NCI-H2227 (cell line): ENCODE measurements at regions not wholly inside any gene's neighbourhood (a gene's known extent, or its start where the extent isn't known, plus 50 kb on each side); places are given as distances from the start of the nearest gene placed in this dataset.

Experiments
- DNase-seq: peaks from one replicate; lab custom pipeline; 2025; ENCODE audit not compliant: unreplicated experiment; lab: John Stamatoyannopoulos, UW

GRCh38 chr15:77823736-77824135 is 191.0 kb upstream of the LINGO1 start:
- no peak for DNase-seq

GRCh38 chr15:77822631-77823230 is 190.0 kb upstream of the LINGO1 start:
- peak; percentile 16 for DNase-seq

GRCh38 chr15:77821959-77822256 is 189.2 kb upstream of the LINGO1 start:
- DNase-seq: no peak

- DNase-seq: peak; percentile 66
Measured at GRCh38 chr15:77821188-77821958, 188.7 kb upstream of the LINGO1 start.

GRCh38 chr15:77819851-77820728 is 187.4 kb upstream of the LINGO1 start:
- peak; percentile 46 for DNase-seq

GRCh38 chr15:77819048-77819850 is 186.5 kb upstream of the LINGO1 start:
- peak; percentile 69 for DNase-seq

- no peak for DNase-seq
Measured at GRCh38 chr15:77818484-77819047, 185.9 kb upstream of the LINGO1 start.

GRCh38 chr15:77817434-77817833 is 184.7 kb upstream of the LINGO1 start:
- DNase-seq: no peak

- DNase-seq: no peak
Measured at GRCh38 chr15:77816983-77817382, 184.3 kb upstream of the LINGO1 start.

- DNase-seq: no peak
Measured at GRCh38 chr15:77815015-77815414, 182.3 kb upstream of the LINGO1 start.

- DNase-seq: no peak
Measured at GRCh38 chr15:77812664-77813063, 180.0 kb upstream of the LINGO1 start.

- DNase-seq: no peak
Measured at GRCh38 chr15:77811270-77811669, 178.6 kb upstream of the LINGO1 start.

- peak; percentile 36 for DNase-seq
Measured at GRCh38 chr15:77810130-77810571, 177.4 kb upstream of the LINGO1 start.

- no peak for DNase-seq
Measured at GRCh38 chr15:77808581-77809177, 176.0 kb upstream of the LINGO1 start.

GRCh38 chr15:77808075-77808474 is 175.4 kb upstream of the LINGO1 start:
- DNase-seq: no peak

GRCh38 chr15:77807611-77808010 is 174.9 kb upstream of the LINGO1 start:
- no peak for DNase-seq

GRCh38 chr15:77807115-77807514 is 174.4 kb upstream of the LINGO1 start:
- DNase-seq: no peak

- no peak for DNase-seq
Measured at GRCh38 chr15:77804210-77804609, 171.5 kb upstream of the LINGO1 start.

GRCh38 chr15:77803487-77803886 is 170.8 kb upstream of the LINGO1 start:
- DNase-seq: no peak

- no peak for DNase-seq
Measured at GRCh38 chr15:77800305-77800704, 167.6 kb upstream of the LINGO1 start.
